GM23338 (cell line): ENCODE measurements at regions not wholly inside any gene's neighbourhood (a gene's known extent, or its start where the extent isn't known, plus 50 kb on each side); places are given as distances from the start of the nearest gene placed in this dataset.

Experiments
- CREB1 ChIP-seq: fragments of 250-450 bp; sonication (Bioruptor Pico); IDR thresholded peaks from 2 replicates; pipeline ENCODE4 v1.5.0; 2020; ENCODE audit warnings: low read depth, mild to moderate bottlenecking, moderate library complexity
- EZH2 ChIP-seq: fragments of 200-600 bp; sonication (generic); IDR thresholded peaks from one replicate; pipeline ENCODE4 v1.8.0; 2017; ENCODE audit warnings: antibody characterized with exemption, mild to moderate bottlenecking, low read depth; ENCODE audit not compliant: unreplicated experiment
- EZH2phosphoT487 ChIP-seq: fragments of 200-600 bp; sonication (generic); IDR thresholded peaks from one replicate; pipeline ENCODE4 v1.8.1; 2018; ENCODE audit warnings: antibody characterized with exemption; ENCODE audit not compliant: unreplicated experiment
- POLR2AphosphoS5 ChIP-seq: IDR thresholded peaks from 2 replicates; pipeline ENCODE4 v1.6.1; 2016; ENCODE audit warnings: antibody characterized with exemption, low read depth
- TF ChIP-seq, protein P1 (sequence below), 2 experiments: fragments of 200-600 bp in 1 of 2; sonication (generic) in 1 of 2; conservative IDR thresholded peaks; 2 replicates each; pipeline versions ENCODE4 v1.5.1 to v1.6.1; 2016 to 2017; ENCODE audit warnings: antibody characterized with exemption in 2 of 2, low read depth in 2 of 2, mild to moderate bottlenecking in 2 of 2, moderate library complexity in 1 of 2
- TF ChIP-seq, protein P2 (sequence below): IDR thresholded peaks from 2 replicates; pipeline ENCODE4 v1.6.1; 2016; ENCODE audit warnings: antibody characterized with exemption
- TF ChIP-seq, protein P3 (sequence below): IDR thresholded peaks from one replicate; pipeline ENCODE4 v1.6.1; 2018; ENCODE audit warnings: antibody characterized with exemption; ENCODE audit not compliant: unreplicated experiment

DNA sequence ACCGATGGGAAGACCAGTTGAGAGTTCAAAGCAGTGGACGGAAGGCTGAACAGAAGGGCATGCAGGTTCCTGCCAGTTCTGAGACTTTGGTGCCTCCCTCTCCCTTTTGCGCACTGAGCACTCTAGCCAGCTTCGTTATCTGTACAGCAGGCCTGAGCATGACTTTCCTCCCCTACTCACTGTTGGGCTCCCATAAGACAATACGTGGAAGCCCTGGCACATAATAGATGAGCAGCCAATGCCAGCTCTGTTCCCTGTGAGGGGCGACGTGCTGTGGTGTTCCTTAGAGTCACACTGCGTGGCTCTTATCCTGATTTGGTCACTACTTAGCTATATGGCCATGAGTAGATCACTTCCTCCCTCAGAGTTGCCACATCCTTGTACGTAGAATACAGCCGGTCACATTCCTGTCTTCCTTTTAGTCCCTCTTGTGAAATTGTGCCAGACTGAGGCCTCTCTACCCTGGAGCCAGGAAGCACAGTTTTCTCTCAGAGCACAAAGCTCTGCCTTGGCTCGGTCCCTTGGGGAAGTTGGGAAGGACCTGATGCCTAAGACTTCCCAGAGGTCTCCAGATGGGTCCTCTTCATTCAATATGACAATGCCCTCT lies 160.4 kb upstream of the MAMLD1 start:
- no peak for TF ChIP-seq POLR2AphosphoS5
- TF ChIP-seq EZH2, result no peak
- TF ChIP-seq, protein P1, sequence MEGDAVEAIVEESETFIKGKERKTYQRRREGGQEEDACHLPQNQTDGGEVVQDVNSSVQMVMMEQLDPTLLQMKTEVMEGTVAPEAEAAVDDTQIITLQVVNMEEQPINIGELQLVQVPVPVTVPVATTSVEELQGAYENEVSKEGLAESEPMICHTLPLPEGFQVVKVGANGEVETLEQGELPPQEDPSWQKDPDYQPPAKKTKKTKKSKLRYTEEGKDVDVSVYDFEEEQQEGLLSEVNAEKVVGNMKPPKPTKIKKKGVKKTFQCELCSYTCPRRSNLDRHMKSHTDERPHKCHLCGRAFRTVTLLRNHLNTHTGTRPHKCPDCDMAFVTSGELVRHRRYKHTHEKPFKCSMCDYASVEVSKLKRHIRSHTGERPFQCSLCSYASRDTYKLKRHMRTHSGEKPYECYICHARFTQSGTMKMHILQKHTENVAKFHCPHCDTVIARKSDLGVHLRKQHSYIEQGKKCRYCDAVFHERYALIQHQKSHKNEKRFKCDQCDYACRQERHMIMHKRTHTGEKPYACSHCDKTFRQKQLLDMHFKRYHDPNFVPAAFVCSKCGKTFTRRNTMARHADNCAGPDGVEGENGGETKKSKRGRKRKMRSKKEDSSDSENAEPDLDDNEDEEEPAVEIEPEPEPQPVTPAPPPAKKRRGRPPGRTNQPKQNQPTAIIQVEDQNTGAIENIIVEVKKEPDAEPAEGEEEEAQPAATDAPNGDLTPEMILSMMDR (conservative IDR thresholded peaks at IDR 0.05; ENCODE audit: low read depth in 2 of 2), result no peak
- no peak for TF ChIP-seq EZH2phosphoT487
- TF ChIP-seq, protein P2, sequence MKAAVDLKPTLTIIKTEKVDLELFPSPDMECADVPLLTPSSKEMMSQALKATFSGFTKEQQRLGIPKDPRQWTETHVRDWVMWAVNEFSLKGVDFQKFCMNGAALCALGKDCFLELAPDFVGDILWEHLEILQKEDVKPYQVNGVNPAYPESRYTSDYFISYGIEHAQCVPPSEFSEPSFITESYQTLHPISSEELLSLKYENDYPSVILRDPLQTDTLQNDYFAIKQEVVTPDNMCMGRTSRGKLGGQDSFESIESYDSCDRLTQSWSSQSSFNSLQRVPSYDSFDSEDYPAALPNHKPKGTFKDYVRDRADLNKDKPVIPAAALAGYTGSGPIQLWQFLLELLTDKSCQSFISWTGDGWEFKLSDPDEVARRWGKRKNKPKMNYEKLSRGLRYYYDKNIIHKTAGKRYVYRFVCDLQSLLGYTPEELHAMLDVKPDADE, result no peak
- TF ChIP-seq, protein P3, sequence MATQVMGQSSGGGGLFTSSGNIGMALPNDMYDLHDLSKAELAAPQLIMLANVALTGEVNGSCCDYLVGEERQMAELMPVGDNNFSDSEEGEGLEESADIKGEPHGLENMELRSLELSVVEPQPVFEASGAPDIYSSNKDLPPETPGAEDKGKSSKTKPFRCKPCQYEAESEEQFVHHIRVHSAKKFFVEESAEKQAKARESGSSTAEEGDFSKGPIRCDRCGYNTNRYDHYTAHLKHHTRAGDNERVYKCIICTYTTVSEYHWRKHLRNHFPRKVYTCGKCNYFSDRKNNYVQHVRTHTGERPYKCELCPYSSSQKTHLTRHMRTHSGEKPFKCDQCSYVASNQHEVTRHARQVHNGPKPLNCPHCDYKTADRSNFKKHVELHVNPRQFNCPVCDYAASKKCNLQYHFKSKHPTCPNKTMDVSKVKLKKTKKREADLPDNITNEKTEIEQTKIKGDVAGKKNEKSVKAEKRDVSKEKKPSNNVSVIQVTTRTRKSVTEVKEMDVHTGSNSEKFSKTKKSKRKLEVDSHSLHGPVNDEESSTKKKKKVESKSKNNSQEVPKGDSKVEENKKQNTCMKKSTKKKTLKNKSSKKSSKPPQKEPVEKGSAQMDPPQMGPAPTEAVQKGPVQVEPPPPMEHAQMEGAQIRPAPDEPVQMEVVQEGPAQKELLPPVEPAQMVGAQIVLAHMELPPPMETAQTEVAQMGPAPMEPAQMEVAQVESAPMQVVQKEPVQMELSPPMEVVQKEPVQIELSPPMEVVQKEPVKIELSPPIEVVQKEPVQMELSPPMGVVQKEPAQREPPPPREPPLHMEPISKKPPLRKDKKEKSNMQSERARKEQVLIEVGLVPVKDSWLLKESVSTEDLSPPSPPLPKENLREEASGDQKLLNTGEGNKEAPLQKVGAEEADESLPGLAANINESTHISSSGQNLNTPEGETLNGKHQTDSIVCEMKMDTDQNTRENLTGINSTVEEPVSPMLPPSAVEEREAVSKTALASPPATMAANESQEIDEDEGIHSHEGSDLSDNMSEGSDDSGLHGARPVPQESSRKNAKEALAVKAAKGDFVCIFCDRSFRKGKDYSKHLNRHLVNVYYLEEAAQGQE, result no peak
- no peak for TF ChIP-seq CREB1 (CRISPR knock-in tag)
